ENCODE measurements at regions not wholly inside any gene's neighbourhood (a gene's known extent, or its start where the extent isn't known, plus 50 kb on each side); places are given as distances from the start of the nearest gene placed in this dataset.
"Not testable (repeated sequence)": the region's sequence is repeated elsewhere in the genome, so short reads cannot be mapped to it uniquely, and the experiment has no call there.

GRCh38 chr1:213446496-213446895 lies 395.5 kb downstream of the RPS6KC1 start:
- intact Hi-C loops (cut with micrococcal nuclease), result no loop called here
- ATAC-seq, result no peak
- DNase-seq, result no peak

GRCh38 chr1:213448360-213448759 lies 397.3 kb downstream of the RPS6KC1 start:
- DNase-seq (no peak), ATAC-seq (no peak)
- intact Hi-C loops (cut with micrococcal nuclease), result no loop called here

GRCh38 chr1:213448776-213449175 lies 397.7 kb downstream of the RPS6KC1 start:
- DNase-seq (no peak), ATAC-seq (no peak)
- intact Hi-C loops (cut with micrococcal nuclease), result no loop called here

- intact Hi-C loops (cut with micrococcal nuclease), result no loop called here
- ATAC-seq (no peak), DNase-seq (no peak)
Observed at GRCh38 chr1:213452501-213452900, 401.5 kb downstream of the RPS6KC1 start.

- peak; percentile 66 for DNase-seq
- intact Hi-C loops (cut with micrococcal nuclease), result no loop called here
- peak; percentile 86 for ATAC-seq
Observed at GRCh38 chr1:213457186-213457585, 406.1 kb downstream of the RPS6KC1 start.

- intact Hi-C loops (cut with micrococcal nuclease), result no loop called here
Observed at GRCh38 chr1:213457733-213458132, 406.7 kb downstream of the RPS6KC1 start.

GRCh38 chr1:213462374-213462773 lies 411.3 kb downstream of the RPS6KC1 start:
- ATAC-seq; intact Hi-C loops (cut with micrococcal nuclease); DNase-seq: not testable (repeated sequence)

More at GRCh38 chr1:213457733-213458132, 406.7 kb downstream of the RPS6KC1 start:
- DNase-seq (no peak), ATAC-seq (no peak)

GRCh38 chr1:213464786-213465460 lies 413.9 kb downstream of the RPS6KC1 start:
- no peak for DNase-seq
- no peak for ATAC-seq
- intact Hi-C loops (cut with micrococcal nuclease), result no loop called here

- no peak for ATAC-seq
- intact Hi-C loops (cut with micrococcal nuclease), result no loop called here
Observed at GRCh38 chr1:213466541-213466940, 415.5 kb downstream of the RPS6KC1 start.

GRCh38 chr1:213474054-213474453 lies 423.0 kb downstream of the RPS6KC1 start:
- DNase-seq (peak; percentile 83), ATAC-seq (peak; percentile 99)
- intact Hi-C loops (cut with micrococcal nuclease), result no loop called here

More at GRCh38 chr1:213466541-213466940, 415.5 kb downstream of the RPS6KC1 start:
- no peak for DNase-seq

- no peak for DNase-seq
- intact Hi-C loops (cut with micrococcal nuclease), result no loop called here
- no peak for ATAC-seq
Observed at GRCh38 chr1:213481395-213481794, 430.4 kb downstream of the RPS6KC1 start.

- DNase-seq (no peak), ATAC-seq (no peak)
- intact Hi-C loops (cut with micrococcal nuclease), result no loop called here
Observed at GRCh38 chr1:213484333-213484732, 433.3 kb downstream of the RPS6KC1 start.

GRCh38 chr1:213484758-213485157 lies 433.7 kb downstream of the RPS6KC1 start:
- DNase-seq (no peak), ATAC-seq (no peak)
- intact Hi-C loops (cut with micrococcal nuclease), result no loop called here

GRCh38 chr1:213486488-213486887 lies 435.4 kb downstream of the RPS6KC1 start:
- DNase-seq (no peak), ATAC-seq (no peak)
- intact Hi-C loops (cut with micrococcal nuclease), result no loop called here

- no peak for DNase-seq
- no peak for ATAC-seq
- intact Hi-C loops (cut with micrococcal nuclease), result no loop called here
Observed at GRCh38 chr1:213491468-213491867, 440.4 kb downstream of the RPS6KC1 start.

GRCh38 chr1:213492161-213493041 lies 441.4 kb downstream of the RPS6KC1 start:
- no peak for DNase-seq
- intact Hi-C loops (cut with micrococcal nuclease), result no loop called here
- no peak for ATAC-seq

- DNase-seq, result no peak
- ATAC-seq, result no peak
- intact Hi-C loops (cut with micrococcal nuclease), result no loop called here
Observed at GRCh38 chr1:213499444-213499843, 448.4 kb downstream of the RPS6KC1 start.

GRCh38 chr1:213507472-213508223 lies 456.6 kb downstream of the RPS6KC1 start:
- DNase-seq (no peak), ATAC-seq (no peak)
- intact Hi-C loops (cut with micrococcal nuclease), result no loop called here

- intact Hi-C loops (cut with micrococcal nuclease), result no loop called here
- DNase-seq (no peak), ATAC-seq (no peak)
Observed at GRCh38 chr1:213511173-213511572, 460.1 kb downstream of the RPS6KC1 start.

GRCh38 chr1:213512316-213512715 lies 461.3 kb downstream of the RPS6KC1 start:
- no peak for DNase-seq
- no peak for ATAC-seq
- intact Hi-C loops (cut with micrococcal nuclease), result no loop called here

Data from left ventricle myocardium superior (tissue), 1 donor.